Adrenal gland (tissue), 9 donors: ENCODE measurements at regions not wholly inside any gene's neighbourhood (a gene's known extent, or its start where the extent isn't known, plus 50 kb on each side); places are given as distances from the start of the nearest gene placed in this dataset.

ENCODE experiments used
- DNase-seq, 7 donors: peaks; one replicate each; pipeline ENCODE4 v3.0.0-alpha.2; 2019 to 2020
- H3K27ac ChIP-seq, 5 donors: fragments of 200-600 bp; sonication (generic) in 4 of 5; 1 replicate in 3 of 5; 2 replicates in 2 of 5; pipeline versions ENCODE4 v1.5.1 to v1.8.0; 2016 to 2020; ENCODE audit warnings: mild to moderate bottlenecking in 1 of 5
- H3K27me3 ChIP-seq: fragments of 200-600 bp; 2 replicates; pipeline ENCODE4 v1.8.0; 2021
- H3K36me3 ChIP-seq, 2 donors: fragments of 200-600 bp; replicated peaks in 1 of 2; 1 replicate in 1 of 2; 2 replicates in 1 of 2; pipeline versions ENCODE4 v1.5.1 to v1.8.0; 2018 to 2022
- H3K4me1 ChIP-seq, 2 donors: fragments of 200-600 bp; replicated peaks in 1 of 2; 1 replicate in 1 of 2; 2 replicates in 1 of 2; pipeline versions ENCODE4 v1.5.1 to v1.8.0; 2018 to 2021
- H3K4me3 ChIP-seq, 4 donors: fragments of 200-600 bp; sonication (generic) in 3 of 4; one replicate each; pipeline ENCODE4 v1.5.1; 2016 to 2018
- H3K9me3 ChIP-seq, 3 donors: fragments of 200-600 bp; sonication (generic) in 1 of 3; replicated peaks in 1 of 3; 1 replicate in 2 of 3; 2 replicates in 1 of 3; pipeline versions ENCODE4 v1.5.1 to v1.8.0; 2016 to 2021
- POLR2A ChIP-seq, 2 donors: fragments of 450-650 bp; IDR thresholded peaks; one replicate each; pipeline ENCODE4 v1.6.1; 2017; ENCODE audit warnings: antibody characterized with exemption in 2 of 2, mild to moderate bottlenecking in 2 of 2, moderate library complexity in 1 of 2
- WGBS, 4 donors: extraction: QIAGEN DNeasy Blood & Tissue Kit in 2 of 4; methylation state at CpG; one replicate each; pipeline versions ENCODE4 v1.1.5 to v1.1.7; 2013 to 2017; 5-methylcytosine and 5-hydroxymethylcytosine counted together
- intact Hi-C, 2 donors: fragments of 100-400 bp; cut with DNase I; formaldehyde crosslinking; loops; one replicate each; pipeline versions ENCODE4 v1.14.1 to v1.15.0; 2022 to 2023
- TF ChIP-seq, protein P1 (sequence below), 6 experiments: fragments of 450-650 bp in 4 of 6; fragments of 200-600 bp in 2 of 6; sonication (generic) in 1 of 6; IDR thresholded peaks; 1 replicate in 5 of 6; 2 replicates in 1 of 6; pipeline versions ENCODE4 v1.5.1 to v1.8.0; 2016 to 2021; ENCODE audit warnings: antibody characterized with exemption in 6 of 6, mild to moderate bottlenecking in 2 of 6, moderate library complexity in 1 of 6
- donor health status: healthy with polysubstance abuse.
- donor health status: Bipolar disorder and iron deficiency.
- donor health status: DM: yes; HTN: yes; CAD: no.
- donor health status: DM: no; HTN: no; CAD: no.
- donor health status: DM: no; HTN: no; CAD: no.

- DNase-seq = no peak
- no peaks in the 10 kb centered on the region for H3K4me1 ChIP-seq
- no peak overlapping the region for H3K4me3 ChIP-seq
- no peaks in the 10 kb centered on the region for H3K27me3 ChIP-seq
- WGBS, 4 donors = 32 to 53% (median 43%) methylated on average over 1 of the region's 1 CpG
- TF ChIP-seq POLR2A (IDR thresholded peaks at IDR 0.05) = no peak
- TF ChIP-seq, protein P1, sequence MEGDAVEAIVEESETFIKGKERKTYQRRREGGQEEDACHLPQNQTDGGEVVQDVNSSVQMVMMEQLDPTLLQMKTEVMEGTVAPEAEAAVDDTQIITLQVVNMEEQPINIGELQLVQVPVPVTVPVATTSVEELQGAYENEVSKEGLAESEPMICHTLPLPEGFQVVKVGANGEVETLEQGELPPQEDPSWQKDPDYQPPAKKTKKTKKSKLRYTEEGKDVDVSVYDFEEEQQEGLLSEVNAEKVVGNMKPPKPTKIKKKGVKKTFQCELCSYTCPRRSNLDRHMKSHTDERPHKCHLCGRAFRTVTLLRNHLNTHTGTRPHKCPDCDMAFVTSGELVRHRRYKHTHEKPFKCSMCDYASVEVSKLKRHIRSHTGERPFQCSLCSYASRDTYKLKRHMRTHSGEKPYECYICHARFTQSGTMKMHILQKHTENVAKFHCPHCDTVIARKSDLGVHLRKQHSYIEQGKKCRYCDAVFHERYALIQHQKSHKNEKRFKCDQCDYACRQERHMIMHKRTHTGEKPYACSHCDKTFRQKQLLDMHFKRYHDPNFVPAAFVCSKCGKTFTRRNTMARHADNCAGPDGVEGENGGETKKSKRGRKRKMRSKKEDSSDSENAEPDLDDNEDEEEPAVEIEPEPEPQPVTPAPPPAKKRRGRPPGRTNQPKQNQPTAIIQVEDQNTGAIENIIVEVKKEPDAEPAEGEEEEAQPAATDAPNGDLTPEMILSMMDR (IDR thresholded peaks at IDR 0.05) = no peak
- no peaks in the 10 kb centered on the region for H3K36me3 ChIP-seq
- no peak overlapping the region for H3K27ac ChIP-seq
- no peaks in the 10 kb centered on the region for H3K9me3 ChIP-seq
- intact Hi-C loops = no loop called here
These were observed 572.3 kb downstream of the PRKD1 start for GRCh38 chr14:29355331-29355730.

DNA sequence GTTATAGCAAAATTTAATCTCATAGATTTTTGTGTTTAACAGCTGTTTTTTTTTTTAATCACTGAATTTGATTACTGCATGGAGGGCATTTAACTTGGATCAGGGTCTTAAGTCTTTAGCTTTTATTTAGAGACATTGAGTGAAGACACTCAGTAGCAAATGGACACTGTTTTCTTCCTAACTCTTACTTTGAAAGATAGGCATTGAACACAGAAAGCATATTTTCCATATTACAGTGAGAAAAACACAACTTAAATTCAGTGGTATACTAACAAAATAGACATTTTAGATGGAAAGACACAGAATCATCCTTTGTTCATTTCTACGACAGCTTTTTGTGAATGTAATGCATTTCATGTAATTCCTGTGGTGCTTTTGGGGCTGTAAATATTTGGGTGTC lies 571.8 kb downstream of the PRKD1 start:
- 72 to 88% (median 84%) methylated on average over 1 of the region's 1 CpG for WGBS, 4 donors
- intact Hi-C loops = no loop called here
- H3K4me3 ChIP-seq = no peak overlapping the region
- H3K4me1 ChIP-seq = no peaks in the 10 kb centered on the region
- TF ChIP-seq POLR2A (IDR thresholded peaks at IDR 0.05) = no peak
- TF ChIP-seq, protein P1 (IDR thresholded peaks at IDR 0.05) = no peak
- H3K27me3 ChIP-seq = no peaks in the 10 kb centered on the region
- DNase-seq = no peak
- no peaks in the 10 kb centered on the region for H3K9me3 ChIP-seq
- no peak overlapping the region for H3K27ac ChIP-seq
- H3K36me3 ChIP-seq = no peaks in the 10 kb centered on the region

DNA sequence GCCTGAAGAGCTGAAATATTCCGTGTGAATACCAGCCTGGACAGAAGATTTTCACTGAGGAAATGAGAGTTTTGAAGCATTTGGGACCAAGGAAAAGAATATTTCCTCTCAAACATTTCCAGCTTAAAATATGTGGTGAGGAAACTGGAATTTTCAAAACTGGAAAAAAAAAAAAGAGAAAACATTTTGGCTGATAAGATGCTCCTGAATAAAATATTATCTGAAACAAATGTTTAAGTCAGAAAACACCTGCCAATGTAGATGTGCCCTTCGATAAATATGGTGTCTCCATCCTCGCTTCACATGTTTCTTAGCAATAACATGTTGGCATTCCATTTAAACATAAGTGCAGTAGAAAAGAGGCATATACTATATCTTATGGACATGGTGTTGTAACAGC lies 567.0 kb downstream of the PRKD1 start:
- 57 to 70% (median 68%) methylated on average over 3 of the region's 3 CpGs for WGBS, 4 donors
- Histone ChIP-seq H3K4me3 (no peak overlapping the region), H3K4me1 (no peaks in the 10 kb centered on the region), H3K27ac (no peak overlapping the region), H3K36me3 (no peaks in the 10 kb centered on the region), H3K9me3 (no peaks in the 10 kb centered on the region), H3K27me3 (no peaks in the 10 kb centered on the region)
- no peak for DNase-seq
- intact Hi-C loops = no loop called here
- TF ChIP-seq, protein P1 (IDR thresholded peaks at IDR 0.05) = no peak
- no peak for TF ChIP-seq POLR2A (IDR thresholded peaks at IDR 0.05)

GRCh38 chr14:29370024-29370423 lies 557.6 kb downstream of the PRKD1 start:
- WGBS, 4 donors = 83 to 89% (median 85%) methylated on average over 2 of the region's 2 CpGs
- no peak overlapping the region for H3K4me3 ChIP-seq
- no peak for TF ChIP-seq POLR2A (IDR thresholded peaks at IDR 0.05)
- TF ChIP-seq, protein P1 (IDR thresholded peaks at IDR 0.05) = no peak
- H3K36me3 ChIP-seq = no peaks in the 10 kb centered on the region
- no peak overlapping the region for H3K27ac ChIP-seq
- no peak for DNase-seq
- H3K4me1 ChIP-seq = no peaks in the 10 kb centered on the region
- H3K27me3 ChIP-seq = no peaks in the 10 kb centered on the region
- no peaks in the 10 kb centered on the region for H3K9me3 ChIP-seq
- intact Hi-C loops = no loop called here
